ENCODE measurements at regions not wholly inside any gene's neighbourhood (a gene's known extent, or its start where the extent isn't known, plus 50 kb on each side); places are given as distances from the start of the nearest gene placed in this dataset.

DNA sequence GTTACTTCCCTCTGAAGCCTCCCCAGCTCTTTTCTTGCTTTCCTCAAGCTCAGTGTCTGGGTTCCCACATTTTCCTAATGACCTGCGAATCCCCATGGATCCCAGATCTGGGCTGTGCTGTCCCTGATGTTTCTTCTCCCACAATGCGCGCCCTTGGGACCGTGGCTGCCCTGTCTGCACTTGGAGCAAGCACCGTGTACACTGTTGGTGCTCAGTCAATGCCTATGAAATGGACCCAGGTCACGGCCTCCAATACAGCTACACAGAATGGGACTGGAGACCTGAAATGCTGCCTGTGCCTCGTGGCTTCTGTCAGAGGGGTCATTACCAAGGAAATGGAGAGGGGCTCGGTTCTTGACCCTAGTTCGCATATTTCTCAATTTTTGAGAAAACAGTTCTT lies 160.1 kb upstream of the SOX1 start:
- no peak overlapping the region for H3K4me3 ChIP-seq (ENCODE audit: low read depth, low read length)
- TF ChIP-seq CTCF (IDR thresholded peaks at IDR 0.05; ENCODE audit: low read depth, low read length, missing control alignments), result no peak
- DNase-seq (ENCODE audit: low read depth), result no peak
- in situ Hi-C loops (cut with HindIII; ENCODE audit: low sequenced_read_pairs), result no loop called here

DNA sequence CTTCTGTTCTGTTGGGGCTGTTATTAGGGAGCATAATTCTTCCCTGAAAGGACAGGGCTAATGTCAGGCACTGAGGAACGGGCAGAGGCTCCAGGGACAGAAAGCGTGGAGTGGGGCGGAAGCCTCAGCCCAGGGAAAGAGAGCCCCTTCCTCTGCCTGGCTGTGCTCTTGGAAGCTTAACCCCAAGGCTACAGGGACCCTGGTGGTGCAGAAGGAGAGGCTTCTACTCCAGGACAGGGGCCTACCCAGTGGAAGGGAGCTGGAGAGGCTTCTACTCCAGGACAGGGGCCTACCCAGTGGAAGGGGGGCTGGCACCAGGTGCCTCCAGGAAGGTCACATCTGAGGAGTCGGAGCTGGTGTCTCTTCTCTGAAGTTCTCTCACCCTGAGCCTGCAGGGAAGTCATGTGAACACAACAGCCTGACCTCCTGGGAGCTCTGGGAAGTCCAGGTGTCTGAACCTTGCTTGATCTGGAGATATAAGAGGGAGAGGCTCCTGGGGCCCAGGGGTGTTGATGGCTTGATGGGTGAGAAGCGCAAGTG lies 159.5 kb upstream of the SOX1 start:
- in situ Hi-C loops (cut with HindIII; ENCODE audit: low sequenced_read_pairs), result no loop called here
- no peak for DNase-seq (ENCODE audit: low read depth)
- no peak for TF ChIP-seq CTCF (IDR thresholded peaks at IDR 0.05; ENCODE audit: low read depth, low read length, missing control alignments)
- H3K4me3 ChIP-seq (ENCODE audit: low read depth, low read length), result no peak overlapping the region

DNA sequence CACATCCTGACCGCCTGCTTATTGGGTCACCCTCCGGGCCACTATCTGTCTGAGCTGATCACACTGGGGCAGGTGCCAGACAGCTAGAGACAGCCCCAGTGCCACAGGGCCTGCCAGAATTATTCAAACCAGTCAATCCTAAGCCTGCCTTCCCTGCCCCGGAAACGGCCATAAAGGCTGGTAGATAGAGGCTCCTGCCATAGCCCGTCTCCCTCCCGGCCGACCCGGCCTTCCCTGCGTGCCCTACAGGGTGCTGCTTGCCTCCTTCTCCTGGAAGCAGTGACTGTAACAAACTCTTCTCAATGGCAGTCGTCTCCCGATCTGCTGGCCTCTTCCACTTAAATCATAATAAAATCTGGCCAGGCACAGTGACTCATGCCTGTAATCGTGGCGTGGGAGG lies 158.6 kb upstream of the SOX1 start:
- no peak for DNase-seq (ENCODE audit: low read depth)
- in situ Hi-C loops (cut with HindIII; ENCODE audit: low sequenced_read_pairs), result no loop called here
- no peak overlapping the region for H3K4me3 ChIP-seq (ENCODE audit: low read depth, low read length)
- no peak for TF ChIP-seq CTCF (IDR thresholded peaks at IDR 0.05; ENCODE audit: low read depth, low read length, missing control alignments)

- H3K4me3 ChIP-seq (ENCODE audit: low read depth, low read length), result no peak overlapping the region
- DNase-seq (ENCODE audit: low read depth), result no peak
- no peak for TF ChIP-seq CTCF (IDR thresholded peaks at IDR 0.05; ENCODE audit: low read depth, low read length, missing control alignments)
- in situ Hi-C loops (cut with HindIII; ENCODE audit: low sequenced_read_pairs), result no loop called here
Measured at GRCh38 chr13:111908981-111909380, 158.0 kb upstream of the SOX1 start.

GRCh38 chr13:111909501-111909900 lies 157.4 kb upstream of the SOX1 start:
- in situ Hi-C loops (cut with HindIII; ENCODE audit: low sequenced_read_pairs), result no loop called here
- no peak for DNase-seq (ENCODE audit: low read depth)
- H3K4me3 ChIP-seq (ENCODE audit: low read depth, low read length), result no peak overlapping the region
- no peak for TF ChIP-seq CTCF (IDR thresholded peaks at IDR 0.05; ENCODE audit: low read depth, low read length, missing control alignments)

DNA sequence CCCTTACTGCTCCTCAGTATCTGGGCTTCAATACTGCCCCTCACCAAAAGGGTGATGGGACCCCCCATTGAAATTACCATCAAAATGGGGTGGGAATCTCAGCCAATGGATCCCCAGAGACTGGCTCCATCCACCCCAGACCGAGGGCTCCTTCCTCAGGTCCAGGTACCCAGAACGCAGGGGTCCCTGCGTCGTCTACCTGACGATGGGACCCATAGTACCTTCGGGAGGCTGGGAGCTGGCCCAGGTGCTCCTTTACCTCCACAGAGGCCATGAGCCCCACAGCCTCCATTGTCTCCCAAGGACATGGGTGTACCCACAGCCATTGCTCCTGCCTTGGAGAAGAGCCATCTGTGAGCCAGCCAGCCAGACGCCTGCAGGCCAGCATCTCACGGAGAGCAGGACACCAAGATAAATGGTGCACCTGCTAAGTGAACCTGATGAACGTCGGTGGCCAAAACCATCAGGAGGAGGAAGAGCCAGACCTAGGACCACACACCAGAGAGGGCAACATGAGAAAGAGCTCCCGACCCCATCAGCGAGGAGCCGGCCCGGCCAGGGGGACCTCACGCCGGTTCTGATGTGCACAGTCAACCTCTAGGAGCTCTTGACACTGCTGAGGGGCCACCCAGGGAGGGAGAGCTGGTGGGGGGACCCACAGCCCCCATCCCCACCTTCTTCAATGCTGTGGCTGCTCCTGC lies 156.8 kb upstream of the SOX1 start:
- no peak for DNase-seq (ENCODE audit: low read depth)
- in situ Hi-C loops (cut with HindIII; ENCODE audit: low sequenced_read_pairs), result no loop called here
- H3K4me3 ChIP-seq (ENCODE audit: low read depth, low read length), result no peak overlapping the region
- no peak for TF ChIP-seq CTCF (IDR thresholded peaks at IDR 0.05; ENCODE audit: low read depth, low read length, missing control alignments)

All from astrocyte of the cerebellum (primary cell).